Amniotic epithelial cell (primary cell): ENCODE measurements at regions not wholly inside any gene's neighbourhood (a gene's known extent, or its start where the extent isn't known, plus 50 kb on each side); places are given as distances from the start of the nearest gene placed in this dataset.
"Not testable (repeated sequence)": the region's sequence is repeated elsewhere in the genome, so short reads cannot be mapped to it uniquely, and the experiment has no call there.

Experiments
- DNase-seq: peaks from one replicate; pipeline ENCODE4 v3.0.0-alpha.2; 2010; ENCODE audit warnings: low read depth

GRCh38 chr3:28033059-28033784 lies 208.2 kb upstream of the CMC1 start:
- no peak for DNase-seq

- no peak for DNase-seq
These were observed 204.5 kb upstream of the CMC1 start for GRCh38 chr3:28036599-28037575.

- DNase-seq, result no peak
These were observed 202.2 kb upstream of the CMC1 start for GRCh38 chr3:28039234-28039633.

GRCh38 chr3:28039829-28040228 lies 201.6 kb upstream of the CMC1 start:
- no peak for DNase-seq

GRCh38 chr3:28042095-28042635 lies 199.3 kb upstream of the CMC1 start:
- DNase-seq, result no peak

- no peak for DNase-seq
These were observed 198.7 kb upstream of the CMC1 start for GRCh38 chr3:28042707-28043106.

GRCh38 chr3:28050120-28050519 lies 191.3 kb upstream of the CMC1 start:
- no peak for DNase-seq

- no peak for DNase-seq
These were observed 190.5 kb upstream of the CMC1 start for GRCh38 chr3:28050885-28051284.

GRCh38 chr3:28053759-28054158 lies 187.7 kb upstream of the CMC1 start:
- no peak for DNase-seq

GRCh38 chr3:28056806-28057205 lies 184.6 kb upstream of the CMC1 start:
- no peak for DNase-seq

- DNase-seq, result no peak
These were observed 183.9 kb upstream of the CMC1 start for GRCh38 chr3:28057539-28057938.

- DNase-seq, result not testable (repeated sequence)
These were observed 182.2 kb upstream of the CMC1 start for GRCh38 chr3:28059199-28059598.

GRCh38 chr3:28066020-28066419 lies 175.4 kb upstream of the CMC1 start:
- DNase-seq, result no peak

- no peak for DNase-seq
These were observed 174.4 kb upstream of the CMC1 start for GRCh38 chr3:28067014-28067413.

GRCh38 chr3:28068342-28068741 lies 173.1 kb upstream of the CMC1 start:
- no peak for DNase-seq

GRCh38 chr3:28069438-28069837 lies 172.0 kb upstream of the CMC1 start:
- no peak for DNase-seq

- DNase-seq, result no peak
These were observed 165.2 kb upstream of the CMC1 start for GRCh38 chr3:28076246-28076645.

GRCh38 chr3:28077572-28077971 lies 163.8 kb upstream of the CMC1 start:
- DNase-seq, result no peak

GRCh38 chr3:28078536-28078935 lies 162.9 kb upstream of the CMC1 start:
- no peak for DNase-seq

GRCh38 chr3:28080716-28081115 lies 160.7 kb upstream of the CMC1 start:
- DNase-seq, result no peak

- no peak for DNase-seq
These were observed 159.9 kb upstream of the CMC1 start for GRCh38 chr3:28081533-28081947.

- no peak for DNase-seq
These were observed 153.8 kb upstream of the CMC1 start for GRCh38 chr3:28087591-28087990.
